GM13977 (cell line): ENCODE measurements at regions not wholly inside any gene's neighbourhood (a gene's known extent, or its start where the extent isn't known, plus 50 kb on each side); places are given as distances from the start of the nearest gene placed in this dataset.
"Not testable (repeated sequence)": the region's sequence is repeated elsewhere in the genome, so short reads cannot be mapped to it uniquely, and the experiment has no call there.

Experiments used
- DNase-seq: peaks from one replicate; pipeline ENCODE4 v3.0.0; 2012; ENCODE audit warnings: low spot score
- in situ Hi-C: fragments of 300-500 bp; cut with MboI; formaldehyde crosslinking; loops from one replicate; pipeline ENCODE4 v1.12.0; 2022; ENCODE audit warnings: low sequenced_read_pairs, low pct_unique_long_range_greater_than_20kb, mixed read lengths, inconsistent platforms; ENCODE audit not compliant: unreplicated experiment
- TF ChIP-seq, protein P1 (sequence below): IDR thresholded peaks from 2 replicates; pipeline ENCODE4 v1.5.1; 2012; ENCODE audit warnings: mild to moderate bottlenecking, control low read depth; ENCODE audit not compliant: insufficient read depth; ENCODE audit errors: extremely low read depth, missing control alignments

DNA sequence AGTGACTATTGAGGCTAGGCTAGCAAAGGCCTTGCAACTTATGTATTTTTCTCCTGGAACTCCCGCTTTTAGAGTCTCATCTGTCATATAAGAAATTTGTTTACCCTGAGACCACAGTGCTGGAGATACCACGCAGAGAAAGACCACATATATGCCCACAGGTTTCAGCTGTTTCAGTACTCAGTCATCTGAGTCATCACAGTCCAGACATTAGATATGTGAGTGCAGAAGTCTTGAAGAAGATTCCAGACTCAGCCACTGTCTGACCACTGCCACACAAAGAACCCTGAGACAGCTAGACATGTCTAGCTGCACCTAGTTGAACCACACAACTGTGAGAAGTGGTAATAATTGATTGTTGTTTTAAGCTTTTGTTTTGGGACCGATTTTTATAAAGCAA is 648.3 kb downstream of the EPM2A start:
- in situ Hi-C loops: no loop called here
- TF ChIP-seq, protein P1, sequence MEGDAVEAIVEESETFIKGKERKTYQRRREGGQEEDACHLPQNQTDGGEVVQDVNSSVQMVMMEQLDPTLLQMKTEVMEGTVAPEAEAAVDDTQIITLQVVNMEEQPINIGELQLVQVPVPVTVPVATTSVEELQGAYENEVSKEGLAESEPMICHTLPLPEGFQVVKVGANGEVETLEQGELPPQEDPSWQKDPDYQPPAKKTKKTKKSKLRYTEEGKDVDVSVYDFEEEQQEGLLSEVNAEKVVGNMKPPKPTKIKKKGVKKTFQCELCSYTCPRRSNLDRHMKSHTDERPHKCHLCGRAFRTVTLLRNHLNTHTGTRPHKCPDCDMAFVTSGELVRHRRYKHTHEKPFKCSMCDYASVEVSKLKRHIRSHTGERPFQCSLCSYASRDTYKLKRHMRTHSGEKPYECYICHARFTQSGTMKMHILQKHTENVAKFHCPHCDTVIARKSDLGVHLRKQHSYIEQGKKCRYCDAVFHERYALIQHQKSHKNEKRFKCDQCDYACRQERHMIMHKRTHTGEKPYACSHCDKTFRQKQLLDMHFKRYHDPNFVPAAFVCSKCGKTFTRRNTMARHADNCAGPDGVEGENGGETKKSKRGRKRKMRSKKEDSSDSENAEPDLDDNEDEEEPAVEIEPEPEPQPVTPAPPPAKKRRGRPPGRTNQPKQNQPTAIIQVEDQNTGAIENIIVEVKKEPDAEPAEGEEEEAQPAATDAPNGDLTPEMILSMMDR: no peak
- no peak for DNase-seq

DNA sequence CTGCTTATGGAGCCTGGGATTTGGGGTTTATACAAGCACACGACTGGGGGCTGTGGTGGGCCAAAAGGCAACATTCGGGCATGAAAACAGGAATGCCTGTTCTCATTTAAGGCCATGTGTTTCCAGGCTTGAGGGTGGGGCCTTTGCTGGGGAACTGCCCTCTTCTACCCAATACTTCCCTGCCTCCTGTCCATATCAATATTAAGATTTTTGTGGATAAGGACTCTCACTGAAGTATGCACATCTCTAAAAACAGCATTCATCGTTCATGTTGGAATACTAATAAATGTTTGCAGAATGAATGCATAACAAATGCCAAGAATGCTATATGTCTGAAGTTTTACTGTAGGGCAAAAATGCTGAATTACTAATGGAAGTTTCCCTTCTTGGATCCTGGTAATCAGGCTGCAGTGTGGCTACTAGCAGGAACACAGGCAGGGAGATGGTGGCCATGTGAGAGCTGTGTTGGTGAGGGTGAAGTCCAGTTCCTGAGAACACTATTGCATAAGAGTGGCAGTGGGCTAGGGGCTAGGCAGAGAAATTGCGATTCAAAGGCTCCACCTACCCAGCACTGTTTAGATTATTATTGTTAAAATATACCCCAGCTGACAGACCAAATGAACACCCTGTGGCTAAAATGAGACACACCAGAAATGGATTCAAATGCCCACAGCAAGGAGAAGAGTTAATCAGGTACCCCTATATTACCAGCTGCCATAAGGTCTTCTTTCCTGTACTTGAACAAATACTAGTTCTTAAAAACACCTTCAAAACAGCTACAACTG is 644.3 kb downstream of the EPM2A start:
- in situ Hi-C loops: no loop called here
- TF ChIP-seq, protein P1: no peak
- no peak for DNase-seq

DNA sequence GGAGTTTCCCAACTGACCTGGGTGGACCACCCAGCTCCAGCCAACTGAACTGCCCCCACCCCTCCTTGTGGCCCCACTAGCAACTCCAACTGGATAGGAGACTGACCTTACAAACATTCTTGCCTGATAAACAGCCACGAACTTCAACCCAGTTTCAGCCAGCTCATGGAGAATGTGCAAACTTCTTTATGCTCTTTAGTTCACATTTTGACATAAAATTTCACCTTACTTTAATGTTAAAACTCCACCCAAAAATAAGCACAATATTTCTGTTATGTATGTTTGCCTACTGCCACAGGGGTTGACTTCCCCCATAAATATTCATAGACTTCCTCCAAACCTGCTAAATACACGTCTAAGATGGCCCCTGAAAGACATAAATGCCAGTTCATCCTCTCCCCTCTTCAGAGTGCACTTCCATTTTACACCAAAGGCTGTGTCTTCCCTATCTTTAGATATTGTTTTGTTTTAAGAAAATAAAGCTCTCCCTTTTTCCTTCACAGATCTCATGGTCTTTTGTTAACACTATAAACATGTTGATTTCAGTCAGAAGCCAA is 643.7 kb downstream of the EPM2A start:
- no peak for DNase-seq
- TF ChIP-seq, protein P1: no peak
- in situ Hi-C loops: no loop called here

DNA sequence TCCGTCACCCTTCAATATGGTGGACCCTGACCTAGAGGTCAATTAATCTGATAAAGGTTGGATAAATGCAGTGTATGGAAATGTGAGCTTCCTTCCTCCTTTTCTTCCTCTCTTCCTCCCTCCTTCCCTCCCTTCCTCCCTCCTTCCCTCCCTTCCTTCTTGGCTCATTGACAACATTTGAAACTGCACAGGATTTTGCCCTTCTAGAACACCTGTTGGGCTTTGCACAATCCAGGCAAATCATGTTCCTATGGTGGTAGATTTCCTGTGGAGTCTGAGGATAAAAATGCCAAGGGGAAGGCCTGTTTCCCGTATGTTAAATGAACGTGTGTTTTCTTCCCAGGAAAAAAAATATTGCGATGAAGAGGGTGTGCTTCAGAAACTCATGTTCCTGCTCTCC is 642.8 kb downstream of the EPM2A start:
- TF ChIP-seq, protein P1: no peak
- in situ Hi-C loops: no loop called here
- no peak for DNase-seq

DNA sequence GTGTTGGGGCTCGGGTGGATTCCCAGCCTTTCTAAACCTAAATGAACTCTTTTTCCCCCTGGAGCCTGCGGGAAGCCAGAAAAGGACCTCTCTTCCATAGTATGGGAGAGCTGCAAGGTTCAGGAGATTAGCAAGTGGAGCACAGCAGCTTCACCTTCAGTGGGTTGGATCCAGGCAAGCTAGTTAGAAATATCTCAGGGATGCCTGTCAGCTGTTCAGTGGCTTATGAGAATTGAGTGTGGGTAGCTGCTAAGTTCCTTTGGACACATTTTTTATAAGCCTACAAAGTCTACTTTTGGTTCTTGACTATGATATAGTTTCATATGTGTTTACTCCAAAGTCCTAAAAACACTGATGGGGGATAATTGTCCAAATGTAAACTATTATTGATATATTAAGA is 642.1 kb downstream of the EPM2A start:
- in situ Hi-C loops: no loop called here
- TF ChIP-seq, protein P1: no peak
- DNase-seq: no peak

DNA sequence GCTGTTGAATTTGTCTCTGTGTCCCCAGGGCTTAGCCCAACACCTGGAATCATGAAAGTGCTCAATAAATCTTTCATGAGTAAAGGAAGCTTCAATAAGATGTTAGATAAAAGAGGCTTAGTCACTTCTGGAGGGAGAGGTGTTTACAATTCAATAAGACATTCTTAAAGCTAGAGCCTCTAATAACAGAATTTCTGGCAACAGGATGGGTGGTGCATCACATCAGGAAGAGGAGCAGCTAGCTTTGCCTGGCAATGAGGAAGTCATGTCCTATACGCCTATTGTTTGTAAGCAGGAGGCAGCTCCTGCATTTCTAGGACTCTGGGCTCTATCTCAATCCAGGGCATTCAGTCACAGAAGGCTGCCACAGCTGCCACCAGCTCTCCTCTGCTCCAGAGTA is 638.5 kb downstream of the EPM2A start:
- no peak for DNase-seq
- TF ChIP-seq, protein P1: no peak
- in situ Hi-C loops: no loop called here

DNA sequence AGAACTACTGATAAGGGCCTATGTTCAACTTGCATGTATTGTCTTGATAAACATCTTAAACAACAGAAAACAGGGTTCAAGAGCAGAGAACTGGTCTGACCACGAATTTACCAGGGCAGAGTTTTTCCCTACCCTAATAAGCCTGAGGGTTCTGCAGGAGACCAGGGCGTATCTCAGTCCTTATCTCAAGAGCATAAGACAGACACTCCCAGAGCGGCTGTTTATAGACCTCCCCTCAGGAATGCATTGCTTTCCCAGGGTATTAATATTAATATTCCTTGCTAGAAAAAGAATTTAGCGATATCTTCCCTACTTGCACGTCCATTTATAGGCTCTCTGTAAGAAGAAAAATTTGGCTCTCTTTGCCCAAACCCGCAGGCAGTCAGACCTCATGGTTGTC is 637.2 kb downstream of the EPM2A start:
- DNase-seq, in situ Hi-C loops: not testable (repeated sequence)
